ENCODE measurements at regions not wholly inside any gene's neighbourhood (a gene's known extent, or its start where the extent isn't known, plus 50 kb on each side); places are given as distances from the start of the nearest gene placed in this dataset.

DNA sequence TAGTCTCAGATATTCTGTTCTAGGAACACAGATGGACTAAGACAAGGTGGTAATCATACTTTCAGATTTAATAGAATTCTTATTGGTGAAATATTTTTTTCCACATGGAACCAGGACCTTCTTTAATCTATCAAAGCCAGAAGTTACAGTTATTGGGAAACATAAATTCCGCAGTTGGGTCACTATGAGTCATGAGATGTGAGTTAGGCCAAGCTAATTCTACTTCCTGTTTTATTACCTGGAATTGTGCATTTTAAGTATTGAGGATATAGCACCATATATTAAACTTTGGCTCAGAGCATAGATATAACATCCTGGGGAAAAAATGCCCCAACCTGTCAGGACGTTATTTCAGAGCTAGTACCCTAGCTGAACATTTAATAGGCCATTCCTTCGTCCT, 96.4 kb upstream of the P3H2 start:
- TF ChIP-seq CTCF (IDR thresholded peaks at IDR 0.05) (no peak), POLR2A (IDR thresholded peaks at IDR 0.05; ENCODE audit: low read depth) (no peak)
